Stomach (tissue), 8 donors: ENCODE measurements at regions not wholly inside any gene's neighbourhood (a gene's known extent, or its start where the extent isn't known, plus 50 kb on each side); places are given as distances from the start of the nearest gene placed in this dataset.

Experiments
- DNase-seq, 2 donors: peaks; one replicate each; pipeline versions ENCODE4 v3.0.0 to v3.0.0-alpha.2; 2013 to 2019
- H3K27ac ChIP-seq, 5 donors: fragments of 200-600 bp in 4 of 5; sonication (generic) in 4 of 5; one replicate each; pipeline ENCODE4 v1.5.1; 2013 to 2019; ENCODE audit warnings: mild to moderate bottlenecking in 1 of 5, moderate library complexity in 1 of 5
- H3K27me3 ChIP-seq, 3 donors: fragments of 200-600 bp; sonication (generic); one replicate each; pipeline ENCODE4 v1.5.1; 2017 to 2019; ENCODE audit warnings: mixed run types in 1 of 3
- H3K36me3 ChIP-seq, 4 donors: fragments of 200-600 bp; sonication (generic); 1 replicate in 3 of 4; 2 replicates in 1 of 4; pipeline ENCODE4 v1.5.1; 2016 to 2019
- H3K4me1 ChIP-seq, 4 donors: fragments of 200-600 bp; sonication (generic); one replicate each; pipeline ENCODE4 v1.5.1; 2016 to 2019
- H3K4me3 ChIP-seq, 4 donors: fragments of 200-600 bp; sonication (generic) in 3 of 4; one replicate each; pipeline ENCODE4 v1.5.1; 2016 to 2019; ENCODE audit warnings: mild to moderate bottlenecking in 1 of 4
- H3K9me3 ChIP-seq, 4 donors: fragments of 200-600 bp; sonication (generic); one replicate each; pipeline ENCODE4 v1.5.1; 2016 to 2019
- CTCF ChIP-seq, 7 experiments: fragments of 450-650 bp in 4 of 7; fragments of 200-600 bp in 3 of 7; sonication (generic) in 3 of 7; IDR thresholded peaks; one replicate each; pipeline ENCODE4 v1.5.1; 2016 to 2019; ENCODE audit warnings: antibody characterized with exemption in 7 of 7, control low read depth in 2 of 7, mild to moderate bottlenecking in 1 of 7
- EP300 ChIP-seq: sonication (generic); formaldehyde crosslinking; IDR thresholded peaks from one replicate; pipeline ENCODE4 v1.6.1; 2017; ENCODE audit warnings: antibody characterized with exemption
- POLR2A ChIP-seq, 4 donors: fragments of 450-650 bp; IDR thresholded peaks; one replicate each; pipeline ENCODE4 v1.6.1; 2016; ENCODE audit warnings: antibody characterized with exemption in 4 of 4, control low read depth in 2 of 4, mild to moderate bottlenecking in 1 of 4, moderate library complexity in 1 of 4
- POLR2AphosphoS5 ChIP-seq, 3 donors: sonication (generic); formaldehyde crosslinking; IDR thresholded peaks; one replicate each; pipeline ENCODE4 v1.6.1; 2016; ENCODE audit warnings: antibody characterized with exemption in 3 of 3
- WGBS, 5 donors: extraction: QIAGEN DNeasy Blood & Tissue Kit in 3 of 5; methylation state at CpG; one replicate each; pipeline versions ENCODE4 v1.1.5 to v1.1.7; 2013 to 2018; 5-methylcytosine and 5-hydroxymethylcytosine counted together
- intact Hi-C: fragments of 100-400 bp; cut with DNase I; formaldehyde crosslinking; loops from one replicate; pipeline ENCODE4 v1.15.1; 2023; ENCODE audit warnings: low total_unique reads
- donor health status: healthy with polysubstance abuse.
- donor health status: Bipolar disorder and iron deficiency.
- donor health status: healthy.

GRCh38 chr14:42070031-42070430 is 463.4 kb downstream of the LRFN5 start:
- Histone ChIP-seq H3K9me3 (peaks cover 0 to 13% (median 0%) of the 10 kb centered on the region in 4 donors), H3K27me3 (no peaks in the 10 kb centered on the region), H3K36me3 (no peaks in the 10 kb centered on the region), H3K27ac (no peak overlapping the region), H3K4me3 (no peak overlapping the region), H3K4me1 (no peaks in the 10 kb centered on the region)
- no peak for TF ChIP-seq CTCF (IDR thresholded peaks at IDR 0.05)
- no peak for TF ChIP-seq EP300
- no peak for TF ChIP-seq POLR2A (IDR thresholded peaks at IDR 0.05)
- TF ChIP-seq POLR2AphosphoS5 (IDR thresholded peaks at IDR 0.05): no peak
- DNase-seq: no peak
- 82 to 90% (median 87%) methylated on average over 3 of the region's 3 CpGs for WGBS, 5 donors
- intact Hi-C loops: no loop called here

GRCh38 chr14:42057111-42057510 is 450.4 kb downstream of the LRFN5 start:
- Histone ChIP-seq H3K9me3 (peaks cover 0 to 4% (median 0%) of the 10 kb centered on the region in 4 donors), H3K27me3 (no peaks in the 10 kb centered on the region), H3K27ac (no peak overlapping the region), H3K4me1 (no peaks in the 10 kb centered on the region), H3K36me3 (no peaks in the 10 kb centered on the region), H3K4me3 (no peak overlapping the region)
- peak in 1 of 2 donors; percentile 2 for DNase-seq
- intact Hi-C loops: no loop called here
- WGBS, 5 donors: 62 to 84% (median 80%) methylated on average over 2 of the region's 2 CpGs
- TF ChIP-seq POLR2AphosphoS5 (IDR thresholded peaks at IDR 0.05) (no peak), POLR2A (IDR thresholded peaks at IDR 0.05) (no peak), EP300 (no peak), CTCF (IDR thresholded peaks at IDR 0.05) (no peak)

- DNase-seq: peak in 1 of 2 donors; percentile 1
- intact Hi-C loops: no loop called here
- no peak for TF ChIP-seq POLR2AphosphoS5 (IDR thresholded peaks at IDR 0.05)
- TF ChIP-seq POLR2A (IDR thresholded peaks at IDR 0.05): no peak
- no peak for TF ChIP-seq CTCF (IDR thresholded peaks at IDR 0.05)
- TF ChIP-seq EP300: no peak
- WGBS, 5 donors: 26 to 41% (median 27%) methylated on average over 3 of the region's 3 CpGs
- no peaks in the 10 kb centered on the region for H3K36me3 ChIP-seq
- H3K4me3 ChIP-seq: no peak overlapping the region
- H3K27ac ChIP-seq: no peak overlapping the region
- H3K27me3 ChIP-seq: no peaks in the 10 kb centered on the region
- H3K4me1 ChIP-seq: no peaks in the 10 kb centered on the region
- H3K9me3 ChIP-seq: peaks cover 0 to 9% (median 0%) of the 10 kb centered on the region in 4 donors
These were observed 440.9 kb downstream of the LRFN5 start for GRCh38 chr14:42047421-42048055.

- peaks cover 0 to 10% (median 0%) of the 10 kb centered on the region in 4 donors for H3K9me3 ChIP-seq
- WGBS, 5 donors: 73 to 82% (median 81%) methylated on average over 3 of the region's 3 CpGs
- no peaks in the 10 kb centered on the region for H3K4me1 ChIP-seq
- no peaks in the 10 kb centered on the region for H3K27me3 ChIP-seq
- H3K36me3 ChIP-seq: no peaks in the 10 kb centered on the region
- TF ChIP-seq CTCF (IDR thresholded peaks at IDR 0.05): no peak
- no peak for TF ChIP-seq POLR2A (IDR thresholded peaks at IDR 0.05)
- TF ChIP-seq POLR2AphosphoS5 (IDR thresholded peaks at IDR 0.05): no peak
- no peak for TF ChIP-seq EP300
- intact Hi-C loops: no loop called here
- no peak overlapping the region for H3K4me3 ChIP-seq
- H3K27ac ChIP-seq: no peak overlapping the region
- DNase-seq: no peak
These were observed 438.7 kb downstream of the LRFN5 start for GRCh38 chr14:42045383-42045782.
